Erythroblast (primary cell): ENCODE measurements at regions not wholly inside any gene's neighbourhood (a gene's known extent, or its start where the extent isn't known, plus 50 kb on each side); places are given as distances from the start of the nearest gene placed in this dataset.

ENCODE experiments used
- GATA1 ChIP-seq: IDR thresholded peaks from 2 replicates; pipeline ENCODE4 v1.6.1; 2011; ENCODE audit warnings: low read depth, mild to moderate bottlenecking, control low read depth, low read length, moderate library complexity
- POLR2A ChIP-seq: IDR thresholded peaks from 2 replicates; pipeline ENCODE4 v1.6.1; 2011; ENCODE audit warnings: mild to moderate bottlenecking, low read length

GRCh38 chr12:94801745-94802144, 151.4 kb upstream of the TMCC3 start:
- TF ChIP-seq POLR2A (no peak), GATA1 (no peak)
